ENCODE measurements at regions not wholly inside any gene's neighbourhood (a gene's known extent, or its start where the extent isn't known, plus 50 kb on each side); places are given as distances from the start of the nearest gene placed in this dataset.

- Histone ChIP-seq H3K4me3 (ENCODE audit: low read depth in 1 of 2, low read length in 2 of 2) (no peak overlapping the region), H3K27ac (ENCODE audit: low read depth in 2 of 2, low read length in 1 of 2) (no peak overlapping the region), H3K9me3 (ENCODE audit: control insufficient read depth in 2 of 2, insufficient read depth in 1 of 2, low read depth in 1 of 2, low read length in 1 of 2) (no peaks in the 10 kb centered on the region), H3K4me1 (ENCODE audit: control insufficient read depth in 2 of 2, insufficient read depth in 2 of 2, low read length in 1 of 2) (no peaks in the 10 kb centered on the region), H3K27me3 (ENCODE audit: control insufficient read depth in 1 of 2, insufficient read depth in 2 of 2, low read length in 2 of 2) (no peaks in the 10 kb centered on the region), H3K36me3 (ENCODE audit: control insufficient read depth in 2 of 2, insufficient read depth in 2 of 2, low read length in 1 of 2) (no peaks in the 10 kb centered on the region)
- WGBS, 2 donors: 50 to 63% methylated on average over 4 of the region's 4 CpGs
Observed at GRCh38 chr5:87787086-87787485, 374.4 kb upstream of the CCNH start.

- H3K36me3 ChIP-seq (ENCODE audit: control insufficient read depth in 2 of 2, insufficient read depth in 2 of 2, low read length in 1 of 2): no peaks in the 10 kb centered on the region
- WGBS, 2 donors: 45 to 56% methylated on average over 1 of the region's 1 CpG
- H3K27me3 ChIP-seq (ENCODE audit: control insufficient read depth in 1 of 2, insufficient read depth in 2 of 2, low read length in 2 of 2): no peaks in the 10 kb centered on the region
- no peaks in the 10 kb centered on the region for H3K9me3 ChIP-seq (ENCODE audit: control insufficient read depth in 2 of 2, insufficient read depth in 1 of 2, low read depth in 1 of 2, low read length in 1 of 2)
- no peak overlapping the region for H3K4me3 ChIP-seq (ENCODE audit: low read depth in 1 of 2, low read length in 2 of 2)
- H3K4me1 ChIP-seq (ENCODE audit: control insufficient read depth in 2 of 2, insufficient read depth in 2 of 2, low read length in 1 of 2): no peaks in the 10 kb centered on the region
- no peak overlapping the region for H3K27ac ChIP-seq (ENCODE audit: low read depth in 2 of 2, low read length in 1 of 2)
Observed at GRCh38 chr5:87786471-87786870, 373.7 kb upstream of the CCNH start.

GRCh38 chr5:87785554-87786335, 373.0 kb upstream of the CCNH start:
- WGBS, 2 donors: 30 to 52% methylated on average over 4 of the region's 4 CpGs
- H3K4me3 ChIP-seq (ENCODE audit: low read depth in 1 of 2, low read length in 2 of 2): no peak overlapping the region
- H3K27ac ChIP-seq (ENCODE audit: low read depth in 2 of 2, low read length in 1 of 2): no peak overlapping the region

GRCh38 chr5:87784879-87785495, 372.3 kb upstream of the CCNH start:
- Histone ChIP-seq H3K27me3 (ENCODE audit: control insufficient read depth in 1 of 2, insufficient read depth in 2 of 2, low read length in 2 of 2) (no peaks in the 10 kb centered on the region), H3K4me1 (ENCODE audit: control insufficient read depth in 2 of 2, insufficient read depth in 2 of 2, low read length in 1 of 2) (no peaks in the 10 kb centered on the region), H3K36me3 (ENCODE audit: control insufficient read depth in 2 of 2, insufficient read depth in 2 of 2, low read length in 1 of 2) (no peaks in the 10 kb centered on the region), H3K4me3 (ENCODE audit: low read depth in 1 of 2, low read length in 2 of 2) (no peak overlapping the region), H3K9me3 (ENCODE audit: control insufficient read depth in 2 of 2, insufficient read depth in 1 of 2, low read depth in 1 of 2, low read length in 1 of 2) (no peaks in the 10 kb centered on the region), H3K27ac (ENCODE audit: low read depth in 2 of 2, low read length in 1 of 2) (no peak overlapping the region)
- WGBS, 2 donors: 74% methylated on average over 4 of the region's 4 CpGs

More at GRCh38 chr5:87785554-87786335, 373.0 kb upstream of the CCNH start:
- no peaks in the 10 kb centered on the region for H3K4me1 ChIP-seq (ENCODE audit: control insufficient read depth in 2 of 2, insufficient read depth in 2 of 2, low read length in 1 of 2)
- no peaks in the 10 kb centered on the region for H3K36me3 ChIP-seq (ENCODE audit: control insufficient read depth in 2 of 2, insufficient read depth in 2 of 2, low read length in 1 of 2)
- H3K27me3 ChIP-seq (ENCODE audit: control insufficient read depth in 1 of 2, insufficient read depth in 2 of 2, low read length in 2 of 2): no peaks in the 10 kb centered on the region
- no peaks in the 10 kb centered on the region for H3K9me3 ChIP-seq (ENCODE audit: control insufficient read depth in 2 of 2, insufficient read depth in 1 of 2, low read depth in 1 of 2, low read length in 1 of 2)

GRCh38 chr5:87784311-87784710, 371.6 kb upstream of the CCNH start:
- Histone ChIP-seq H3K27ac (ENCODE audit: low read depth in 2 of 2, low read length in 1 of 2) (no peak overlapping the region), H3K4me3 (ENCODE audit: low read depth in 1 of 2, low read length in 2 of 2) (no peak overlapping the region), H3K4me1 (ENCODE audit: control insufficient read depth in 2 of 2, insufficient read depth in 2 of 2, low read length in 1 of 2) (no peaks in the 10 kb centered on the region), H3K9me3 (ENCODE audit: control insufficient read depth in 2 of 2, insufficient read depth in 1 of 2, low read depth in 1 of 2, low read length in 1 of 2) (no peaks in the 10 kb centered on the region), H3K36me3 (ENCODE audit: control insufficient read depth in 2 of 2, insufficient read depth in 2 of 2, low read length in 1 of 2) (no peaks in the 10 kb centered on the region), H3K27me3 (ENCODE audit: control insufficient read depth in 1 of 2, insufficient read depth in 2 of 2, low read length in 2 of 2) (no peaks in the 10 kb centered on the region)
- WGBS, 2 donors: 72 to 80% methylated on average over 1 of the region's 1 CpG

- no peak overlapping the region for H3K27ac ChIP-seq (ENCODE audit: low read depth in 2 of 2, low read length in 1 of 2)
- no peak overlapping the region for H3K4me3 ChIP-seq (ENCODE audit: low read depth in 1 of 2, low read length in 2 of 2)
- no peaks in the 10 kb centered on the region for H3K9me3 ChIP-seq (ENCODE audit: control insufficient read depth in 2 of 2, insufficient read depth in 1 of 2, low read depth in 1 of 2, low read length in 1 of 2)
- 72 to 78% methylated on average over 3 of the region's 3 CpGs for WGBS, 2 donors
- no peaks in the 10 kb centered on the region for H3K4me1 ChIP-seq (ENCODE audit: control insufficient read depth in 2 of 2, insufficient read depth in 2 of 2, low read length in 1 of 2)
- no peaks in the 10 kb centered on the region for H3K27me3 ChIP-seq (ENCODE audit: control insufficient read depth in 1 of 2, insufficient read depth in 2 of 2, low read length in 2 of 2)
- no peaks in the 10 kb centered on the region for H3K36me3 ChIP-seq (ENCODE audit: control insufficient read depth in 2 of 2, insufficient read depth in 2 of 2, low read length in 1 of 2)
Observed at GRCh38 chr5:87782916-87783315, 370.2 kb upstream of the CCNH start.

GRCh38 chr5:87781976-87782375, 369.2 kb upstream of the CCNH start:
- Histone ChIP-seq H3K4me3 (ENCODE audit: low read depth in 1 of 2, low read length in 2 of 2) (no peak overlapping the region), H3K4me1 (ENCODE audit: control insufficient read depth in 2 of 2, insufficient read depth in 2 of 2, low read length in 1 of 2) (no peaks in the 10 kb centered on the region), H3K9me3 (ENCODE audit: control insufficient read depth in 2 of 2, insufficient read depth in 1 of 2, low read depth in 1 of 2, low read length in 1 of 2) (no peaks in the 10 kb centered on the region), H3K27me3 (ENCODE audit: control insufficient read depth in 1 of 2, insufficient read depth in 2 of 2, low read length in 2 of 2) (no peaks in the 10 kb centered on the region), H3K36me3 (ENCODE audit: control insufficient read depth in 2 of 2, insufficient read depth in 2 of 2, low read length in 1 of 2) (no peaks in the 10 kb centered on the region), H3K27ac (ENCODE audit: low read depth in 2 of 2, low read length in 1 of 2) (no peak overlapping the region)
- WGBS, 2 donors: 90 to 93% methylated on average over 2 of the region's 2 CpGs

- Histone ChIP-seq H3K4me1 (ENCODE audit: control insufficient read depth in 2 of 2, insufficient read depth in 2 of 2, low read length in 1 of 2) (no peaks in the 10 kb centered on the region), H3K4me3 (ENCODE audit: low read depth in 1 of 2, low read length in 2 of 2) (no peak overlapping the region), H3K36me3 (ENCODE audit: control insufficient read depth in 2 of 2, insufficient read depth in 2 of 2, low read length in 1 of 2) (no peaks in the 10 kb centered on the region), H3K27me3 (ENCODE audit: control insufficient read depth in 1 of 2, insufficient read depth in 2 of 2, low read length in 2 of 2) (no peaks in the 10 kb centered on the region), H3K27ac (ENCODE audit: low read depth in 2 of 2, low read length in 1 of 2) (no peak overlapping the region), H3K9me3 (ENCODE audit: control insufficient read depth in 2 of 2, insufficient read depth in 1 of 2, low read depth in 1 of 2, low read length in 1 of 2) (no peaks in the 10 kb centered on the region)
- 11% methylated on average over 13 of the region's 13 CpGs for WGBS, 2 donors
Observed at GRCh38 chr5:87780831-87781760, 368.4 kb upstream of the CCNH start.

GRCh38 chr5:87778876-87779275, 366.1 kb upstream of the CCNH start:
- Histone ChIP-seq H3K27ac (ENCODE audit: low read depth in 2 of 2, low read length in 1 of 2) (no peak overlapping the region), H3K36me3 (ENCODE audit: control insufficient read depth in 2 of 2, insufficient read depth in 2 of 2, low read length in 1 of 2) (no peaks in the 10 kb centered on the region), H3K27me3 (ENCODE audit: control insufficient read depth in 1 of 2, insufficient read depth in 2 of 2, low read length in 2 of 2) (no peaks in the 10 kb centered on the region), H3K4me3 (ENCODE audit: low read depth in 1 of 2, low read length in 2 of 2) (no peak overlapping the region), H3K4me1 (ENCODE audit: control insufficient read depth in 2 of 2, insufficient read depth in 2 of 2, low read length in 1 of 2) (no peaks in the 10 kb centered on the region), H3K9me3 (ENCODE audit: control insufficient read depth in 2 of 2, insufficient read depth in 1 of 2, low read depth in 1 of 2, low read length in 1 of 2) (no peaks in the 10 kb centered on the region)
- WGBS, 2 donors: 75 to 79% methylated on average over 1 of the region's 1 CpG
